T-helper 2 cell treated with Interferon-gamma antibody and Interleukin-4, amounts not matched to agents 5 μg/mL and 100 μg/mL, for 36 hours (primary cell): ENCODE measurements at regions not wholly inside any gene's neighbourhood (a gene's known extent, or its start where the extent isn't known, plus 50 kb on each side); places are given as distances from the start of the nearest gene placed in this dataset.
A peak's percentile ranks its signal among the peaks of the same experiment; 100 is the strongest.

Experiments used
- DNase-seq: peaks from one replicate; pipeline ENCODE4 v3.0.0; 2021; ENCODE audit warnings: low spot score
- H3K27ac Mint-ChIP-seq: one replicate; pipeline ENCODE4 v1.8.0; 2021; ENCODE audit warnings: mild to moderate bottlenecking, mixed read lengths
- H3K27me3 Mint-ChIP-seq: one replicate; pipeline ENCODE4 v1.8.0; 2021; ENCODE audit warnings: low read depth, mixed read lengths
- H3K36me3 Mint-ChIP-seq: one replicate; pipeline ENCODE4 v1.8.0; 2021; ENCODE audit warnings: low read depth, mixed read lengths
- H3K4me1 Mint-ChIP-seq: one replicate; pipeline ENCODE4 v1.8.0; 2021; ENCODE audit warnings: low read depth, mixed read lengths
- H3K4me3 Mint-ChIP-seq: one replicate; pipeline ENCODE4 v1.8.0; 2022; ENCODE audit warnings: mild to moderate bottlenecking, moderate library complexity, mixed read lengths
- H3K9me3 Mint-ChIP-seq: one replicate; pipeline ENCODE4 v1.8.0; 2021; ENCODE audit warnings: mixed read lengths

- no peak overlapping the region for H3K4me3 Mint-ChIP-seq
- peaks cover 10% of the 10 kb centered on the region for H3K36me3 Mint-ChIP-seq
- H3K27ac Mint-ChIP-seq = no peak overlapping the region
- peaks cover 8% of the 10 kb centered on the region for H3K9me3 Mint-ChIP-seq
- DNase-seq = no peak
- H3K27me3 Mint-ChIP-seq = no peaks in the 10 kb centered on the region
- H3K4me1 Mint-ChIP-seq = peaks cover 18% of the 10 kb centered on the region
These were observed 335.1 kb upstream of the OR4E1 start for GRCh38 chr14:22008766-22009165.

DNA sequence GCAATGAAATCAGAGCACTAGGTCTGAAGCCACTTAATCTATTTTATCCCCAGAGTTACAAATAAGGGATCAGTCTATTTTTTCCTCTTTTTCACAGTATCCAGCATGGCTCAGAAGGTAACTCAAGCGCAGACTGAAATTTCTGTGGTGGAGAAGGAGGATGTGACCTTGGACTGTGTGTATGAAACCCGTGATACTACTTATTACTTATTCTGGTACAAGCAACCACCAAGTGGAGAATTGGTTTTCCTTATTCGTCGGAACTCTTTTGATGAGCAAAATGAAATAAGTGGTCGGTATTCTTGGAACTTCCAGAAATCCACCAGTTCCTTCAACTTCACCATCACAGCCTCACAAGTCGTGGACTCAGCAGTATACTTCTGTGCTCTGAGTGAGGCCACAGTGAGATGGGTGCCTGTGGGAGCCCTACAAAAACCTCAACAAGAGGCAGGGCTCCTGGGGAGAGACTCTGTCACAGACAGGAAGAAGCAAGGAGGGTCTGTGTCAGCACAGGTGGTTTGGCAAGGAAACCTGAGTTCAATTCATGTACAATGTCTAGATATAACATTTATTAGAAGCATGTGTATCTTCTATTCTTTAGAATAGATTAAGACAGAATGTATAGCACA is 334.3 kb upstream of the OR4E1 start:
- Mint-ChIP-seq H3K4me1 (peaks cover 24% of the 10 kb centered on the region), H3K27ac (peak overlapping the region; percentile 92), H3K4me3 (peak overlapping the region; percentile 84), H3K9me3 (peaks cover 8% of the 10 kb centered on the region), H3K36me3 (peaks cover 10% of the 10 kb centered on the region), H3K27me3 (no peaks in the 10 kb centered on the region)
- DNase-seq = no peak

DNA sequence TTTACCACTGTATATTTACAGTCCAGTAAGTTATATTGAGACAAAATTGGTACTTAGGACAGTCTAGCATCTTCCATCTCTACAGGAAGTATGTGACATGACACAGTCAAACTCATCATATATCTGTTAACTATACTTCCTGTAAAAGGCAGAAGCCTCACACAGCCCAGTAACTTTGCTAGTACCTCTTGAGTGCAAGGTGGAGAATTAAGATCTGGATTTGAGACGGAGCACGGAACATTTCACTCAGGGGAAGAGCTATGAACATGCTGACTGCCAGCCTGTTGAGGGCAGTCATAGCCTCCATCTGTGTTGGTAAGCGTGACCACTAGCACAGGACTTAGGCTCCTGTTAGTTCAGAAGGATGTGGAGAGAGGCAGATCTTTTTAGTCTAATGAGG is 333.7 kb upstream of the OR4E1 start:
- no peak for DNase-seq
- H3K4me3 Mint-ChIP-seq = peak overlapping the region; percentile 84
- peaks cover 10% of the 10 kb centered on the region for H3K36me3 Mint-ChIP-seq
- no peaks in the 10 kb centered on the region for H3K27me3 Mint-ChIP-seq
- H3K4me1 Mint-ChIP-seq = peaks cover 25% of the 10 kb centered on the region
- H3K9me3 Mint-ChIP-seq = peaks cover 8% of the 10 kb centered on the region
- H3K27ac Mint-ChIP-seq = peak overlapping the region; percentile 92

DNA sequence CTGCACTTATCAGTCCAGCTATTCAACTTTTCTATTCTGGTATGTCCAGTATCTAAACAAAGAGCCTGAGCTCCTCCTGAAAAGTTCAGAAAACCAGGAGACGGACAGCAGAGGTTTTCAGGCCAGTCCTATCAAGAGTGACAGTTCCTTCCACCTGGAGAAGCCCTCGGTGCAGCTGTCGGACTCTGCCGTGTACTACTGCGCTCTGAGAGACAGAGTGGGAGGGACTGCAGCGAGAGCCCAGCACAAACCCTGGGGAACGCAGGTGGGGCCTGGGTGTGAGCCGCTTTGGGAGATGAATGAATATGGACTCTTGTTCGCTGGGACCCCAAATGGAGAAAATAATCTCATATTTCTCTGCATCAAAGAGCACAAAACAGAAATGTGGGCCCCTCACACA is 329.8 kb upstream of the OR4E1 start:
- H3K36me3 Mint-ChIP-seq = peaks cover 7% of the 10 kb centered on the region
- H3K4me3 Mint-ChIP-seq = peak overlapping the region; percentile 67
- DNase-seq = no peak
- H3K4me1 Mint-ChIP-seq = peaks cover 33% of the 10 kb centered on the region
- peaks cover 8% of the 10 kb centered on the region for H3K9me3 Mint-ChIP-seq
- H3K27me3 Mint-ChIP-seq = no peaks in the 10 kb centered on the region
- H3K27ac Mint-ChIP-seq = peak overlapping the region; percentile 86

DNA sequence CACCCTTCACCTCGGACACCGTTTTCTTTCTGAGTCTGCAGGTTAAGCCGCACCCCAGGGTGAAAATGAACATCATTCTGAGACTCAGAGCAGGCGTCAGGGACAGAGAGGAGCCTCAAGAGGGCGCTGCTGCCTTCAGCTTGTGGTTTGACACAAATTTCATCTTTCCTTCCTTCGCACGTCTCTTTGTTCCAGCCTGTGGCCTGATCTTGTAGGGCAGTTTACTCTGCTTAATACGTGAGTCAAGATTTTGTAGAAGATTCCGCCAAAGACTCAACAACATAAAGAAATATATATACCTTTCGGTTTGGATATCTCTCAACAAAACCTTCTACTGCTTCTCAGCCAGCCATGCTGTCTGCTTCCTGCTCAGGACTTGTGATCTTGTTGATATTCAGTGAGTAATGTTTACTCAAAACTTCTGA is 329.3 kb upstream of the OR4E1 start:
- Mint-ChIP-seq H3K27ac (peak overlapping the region; percentile 86), H3K9me3 (peaks cover 8% of the 10 kb centered on the region), H3K4me3 (peak overlapping the region; percentile 67), H3K36me3 (peaks cover 7% of the 10 kb centered on the region), H3K27me3 (no peaks in the 10 kb centered on the region), H3K4me1 (peaks cover 35% of the 10 kb centered on the region)
- DNase-seq = peak; percentile 76

DNA sequence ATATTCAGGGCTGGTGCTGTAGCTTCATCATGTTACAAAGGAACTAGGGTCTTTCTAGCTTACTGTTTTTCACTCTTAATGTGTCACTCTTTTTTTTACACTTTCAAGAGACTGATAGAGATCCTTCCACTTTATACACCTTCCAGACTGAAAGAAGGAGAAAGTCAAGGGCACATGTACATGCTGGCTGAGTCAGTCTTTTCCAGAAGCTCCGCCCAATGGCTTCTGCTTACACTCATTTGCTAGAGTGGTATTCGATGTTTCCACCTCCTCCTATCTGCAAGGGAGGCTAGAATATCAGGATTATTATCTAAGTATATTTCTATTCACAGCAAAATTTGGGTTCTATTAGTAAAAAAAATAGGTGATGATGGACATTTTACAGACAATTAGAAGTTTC is 325.8 kb upstream of the OR4E1 start:
- DNase-seq = no peak
- Mint-ChIP-seq H3K36me3 (peaks cover 4% of the 10 kb centered on the region), H3K4me3 (peak overlapping the region; percentile 54), H3K4me1 (peaks cover 36% of the 10 kb centered on the region), H3K9me3 (no peaks in the 10 kb centered on the region), H3K27ac (peak overlapping the region; percentile 15), H3K27me3 (no peaks in the 10 kb centered on the region)

GRCh38 chr14:21997300-21997699 is 323.7 kb upstream of the OR4E1 start:
- Mint-ChIP-seq H3K9me3 (no peaks in the 10 kb centered on the region), H3K27ac (peak overlapping the region; percentile 91), H3K27me3 (no peaks in the 10 kb centered on the region), H3K4me3 (peak overlapping the region; percentile 92), H3K36me3 (peaks cover 4% of the 10 kb centered on the region), H3K4me1 (peaks cover 36% of the 10 kb centered on the region)
- DNase-seq = peak; percentile 35

- H3K27ac Mint-ChIP-seq = no peak overlapping the region
- H3K9me3 Mint-ChIP-seq = no peaks in the 10 kb centered on the region
- H3K4me1 Mint-ChIP-seq = peaks cover 34% of the 10 kb centered on the region
- DNase-seq = no peak
- H3K27me3 Mint-ChIP-seq = no peaks in the 10 kb centered on the region
- peaks cover 4% of the 10 kb centered on the region for H3K36me3 Mint-ChIP-seq
- no peak overlapping the region for H3K4me3 Mint-ChIP-seq
These were observed 321.7 kb upstream of the OR4E1 start for GRCh38 chr14:21995332-21995731.

GRCh38 chr14:21993837-21994236 is 320.2 kb upstream of the OR4E1 start:
- Mint-ChIP-seq H3K27ac (no peak overlapping the region), H3K4me1 (peaks cover 27% of the 10 kb centered on the region), H3K4me3 (no peak overlapping the region), H3K9me3 (no peaks in the 10 kb centered on the region), H3K27me3 (no peaks in the 10 kb centered on the region), H3K36me3 (peaks cover 4% of the 10 kb centered on the region)
- no peak for DNase-seq

GRCh38 chr14:21993070-21993469 is 319.5 kb upstream of the OR4E1 start:
- H3K36me3 Mint-ChIP-seq = peaks cover 4% of the 10 kb centered on the region
- peaks cover 31% of the 10 kb centered on the region for H3K4me1 Mint-ChIP-seq
- H3K27ac Mint-ChIP-seq = peak overlapping the region; percentile 26
- H3K4me3 Mint-ChIP-seq = peak overlapping the region; percentile 59
- no peaks in the 10 kb centered on the region for H3K9me3 Mint-ChIP-seq
- no peaks in the 10 kb centered on the region for H3K27me3 Mint-ChIP-seq
- DNase-seq = no peak

GRCh38 chr14:21991130-21991529 is 317.5 kb upstream of the OR4E1 start:
- Mint-ChIP-seq H3K4me3 (peak overlapping the region; percentile 13), H3K4me1 (peaks cover 31% of the 10 kb centered on the region), H3K27ac (no peak overlapping the region), H3K9me3 (no peaks in the 10 kb centered on the region), H3K36me3 (no peaks in the 10 kb centered on the region), H3K27me3 (peaks cover 3% of the 10 kb centered on the region)
- no peak for DNase-seq

GRCh38 chr14:21990116-21990515 is 316.5 kb upstream of the OR4E1 start:
- Mint-ChIP-seq H3K36me3 (no peaks in the 10 kb centered on the region), H3K9me3 (no peaks in the 10 kb centered on the region), H3K4me3 (peak overlapping the region; percentile 61), H3K27me3 (peaks cover 3% of the 10 kb centered on the region), H3K27ac (no peak overlapping the region), H3K4me1 (peaks cover 26% of the 10 kb centered on the region)
- no peak for DNase-seq

GRCh38 chr14:21989090-21989489 is 315.5 kb upstream of the OR4E1 start:
- Mint-ChIP-seq H3K9me3 (no peaks in the 10 kb centered on the region), H3K36me3 (no peaks in the 10 kb centered on the region), H3K4me1 (peaks cover 22% of the 10 kb centered on the region), H3K4me3 (peak overlapping the region; percentile 55), H3K27me3 (peaks cover 3% of the 10 kb centered on the region), H3K27ac (peak overlapping the region; percentile 79)
- DNase-seq = no peak

- DNase-seq = no peak
- Mint-ChIP-seq H3K27me3 (peaks cover 3% of the 10 kb centered on the region), H3K4me3 (peak overlapping the region; percentile 47), H3K4me1 (peaks cover 21% of the 10 kb centered on the region), H3K36me3 (no peaks in the 10 kb centered on the region), H3K9me3 (no peaks in the 10 kb centered on the region), H3K27ac (peak overlapping the region; percentile 82)
These were observed 314.8 kb upstream of the OR4E1 start for GRCh38 chr14:21988413-21988812.

DNA sequence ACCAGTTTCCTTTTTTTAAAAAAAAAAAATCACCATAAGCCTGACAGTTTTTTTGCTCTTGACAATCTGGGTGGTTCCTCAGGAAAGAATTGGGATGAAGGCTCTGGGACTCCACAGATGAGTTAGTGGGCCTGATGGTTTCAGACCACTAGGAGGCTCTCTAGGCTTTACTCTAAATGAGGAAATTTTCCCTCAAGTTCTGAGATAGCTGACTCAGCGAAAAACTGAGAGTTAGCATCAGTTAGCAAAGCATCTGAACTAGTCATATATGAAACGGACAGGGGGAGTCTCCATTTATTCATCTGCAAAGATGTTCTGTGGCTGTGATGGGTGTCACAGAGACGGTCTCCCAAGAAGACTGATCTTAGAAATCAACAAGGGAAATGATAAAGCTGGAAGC is 314.3 kb upstream of the OR4E1 start:
- H3K27me3 Mint-ChIP-seq = peaks cover 3% of the 10 kb centered on the region

More for the DNA sequence above, 314.3 kb upstream of the OR4E1 start:
- no peaks in the 10 kb centered on the region for H3K36me3 Mint-ChIP-seq
- H3K9me3 Mint-ChIP-seq = no peaks in the 10 kb centered on the region
- H3K4me3 Mint-ChIP-seq = peak overlapping the region; percentile 29
- H3K4me1 Mint-ChIP-seq = peaks cover 18% of the 10 kb centered on the region
- DNase-seq = no peak
- peak overlapping the region; percentile 58 for H3K27ac Mint-ChIP-seq
